Fibroblast of lung (primary cell): ENCODE measurements at regions not wholly inside any gene's neighbourhood (a gene's known extent, or its start where the extent isn't known, plus 50 kb on each side); places are given as distances from the start of the nearest gene placed in this dataset.

Experiments
- DNase-seq, 2 donors: peaks; one replicate each; pipeline versions ENCODE4 v3.0.0 to v3.0.0-alpha.2; 2010; ENCODE audit warnings: low read depth in 2 of 2
- H2AFZ ChIP-seq: 2 replicates; pipeline ENCODE4 v1.5.1; 2012; ENCODE audit warnings: low read length, control low read depth, inconsistent platforms
- H3K27ac ChIP-seq: 2 replicates; pipeline ENCODE4 v1.5.1; 2011; ENCODE audit warnings: low read length, control low read depth; ENCODE audit not compliant: insufficient read depth
- H3K27me3 ChIP-seq: 2 replicates; pipeline ENCODE4 v1.5.1; 2011; ENCODE audit warnings: mild to moderate bottlenecking, low read length; ENCODE audit not compliant: control insufficient read depth, insufficient read depth
- H3K36me3 ChIP-seq: 2 replicates; pipeline ENCODE4 v1.5.1; 2011; ENCODE audit warnings: low read length; ENCODE audit not compliant: control insufficient read depth, insufficient read depth
- H3K4me1 ChIP-seq: 2 replicates; pipeline ENCODE4 v1.5.1; 2011; ENCODE audit warnings: low read length; ENCODE audit not compliant: control insufficient read depth, insufficient read depth; ENCODE audit errors: extremely low read depth
- H3K4me2 ChIP-seq: 2 replicates; pipeline ENCODE4 v1.5.1; 2011; ENCODE audit warnings: low read length, control low read depth; ENCODE audit not compliant: insufficient read depth; ENCODE audit errors: extremely low read depth
- H3K4me3 ChIP-seq, 4 experiments: fragments of 200-600 bp in 1 of 4; sonication (generic) in 1 of 4; replicated peaks in 1 of 4; 2 replicates each; pipeline ENCODE4 v1.5.1; 2011 to 2016; ENCODE audit warnings: low read length in 4 of 4, low read depth in 3 of 4, mild to moderate bottlenecking in 3 of 4, control low read depth in 2 of 4, inconsistent platforms in 1 of 4, mixed read lengths in 1 of 4; ENCODE audit not compliant: insufficient read depth in 1 of 4; ENCODE audit errors: control extremely low read depth in 1 of 4
- H3K79me2 ChIP-seq: 2 replicates; pipeline ENCODE4 v1.5.1; 2012; ENCODE audit warnings: mild to moderate bottlenecking, low read length, inconsistent platforms; ENCODE audit not compliant: control insufficient read depth, insufficient read depth
- H3K9ac ChIP-seq: 2 replicates; pipeline ENCODE4 v1.5.1; 2011; ENCODE audit warnings: mild to moderate bottlenecking, low read length, control low read depth; ENCODE audit not compliant: insufficient read depth
- H3K9me3 ChIP-seq: 2 replicates; pipeline ENCODE4 v1.5.1; 2012; ENCODE audit warnings: low read depth, low read length; ENCODE audit not compliant: control insufficient read depth, insufficient read depth
- H4K20me1 ChIP-seq: 2 replicates; pipeline ENCODE4 v1.5.1; 2011; ENCODE audit warnings: low read length; ENCODE audit not compliant: control insufficient read depth, insufficient read depth; ENCODE audit errors: extremely low read depth
- EZH2 ChIP-seq: IDR thresholded peaks from 2 replicates; pipeline ENCODE4 v1.5.1; 2012; ENCODE audit warnings: low read length, control low read depth, mild to moderate bottlenecking; ENCODE audit errors: missing control alignments
- TF ChIP-seq, protein P1 (sequence below), 2 donors: IDR thresholded peaks in 1 of 2; conservative IDR thresholded peaks in 1 of 2; 1 replicate in 1 of 2; 2 replicates in 1 of 2; pipeline ENCODE4 v1.5.1; 2011 to 2012; ENCODE audit warnings: low read length in 2 of 2, control low read depth in 1 of 2, inconsistent platforms in 1 of 2, low read depth in 1 of 2, mild to moderate bottlenecking in 1 of 2

DNA sequence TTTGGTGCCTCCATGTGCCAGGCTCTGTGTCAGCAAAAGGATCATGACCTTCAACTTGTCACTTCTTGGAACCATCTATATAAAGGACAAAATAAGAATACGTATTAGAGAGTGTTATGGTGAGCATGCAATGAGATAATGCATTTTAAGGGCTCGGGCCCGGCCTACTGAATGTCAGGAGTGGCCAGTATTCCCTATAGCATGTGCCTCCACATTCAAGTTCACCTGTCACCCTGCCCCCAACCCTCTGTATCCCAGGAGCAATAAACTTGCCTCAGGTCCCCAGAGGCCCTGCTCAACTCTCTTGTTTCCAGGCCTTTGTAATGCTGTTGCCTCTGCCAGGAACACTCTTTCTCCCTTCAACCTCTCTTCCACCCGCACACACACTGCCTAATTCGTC is 90.2 kb upstream of the SLC6A11 start:
- Histone ChIP-seq H2AFZ (no peak overlapping the region), H4K20me1 (no peaks in the 10 kb centered on the region), H3K79me2 (no peaks in the 10 kb centered on the region), H3K9ac (no peak overlapping the region), H3K36me3 (no peaks in the 10 kb centered on the region), H3K4me1 (no peaks in the 10 kb centered on the region), H3K4me2 (no peak overlapping the region), H3K27ac (no peak overlapping the region), H3K27me3 (no peaks in the 10 kb centered on the region), H3K9me3 (no peaks in the 10 kb centered on the region), H3K4me3 (no peak overlapping the region)
- no peak for DNase-seq
- TF ChIP-seq, protein P1, sequence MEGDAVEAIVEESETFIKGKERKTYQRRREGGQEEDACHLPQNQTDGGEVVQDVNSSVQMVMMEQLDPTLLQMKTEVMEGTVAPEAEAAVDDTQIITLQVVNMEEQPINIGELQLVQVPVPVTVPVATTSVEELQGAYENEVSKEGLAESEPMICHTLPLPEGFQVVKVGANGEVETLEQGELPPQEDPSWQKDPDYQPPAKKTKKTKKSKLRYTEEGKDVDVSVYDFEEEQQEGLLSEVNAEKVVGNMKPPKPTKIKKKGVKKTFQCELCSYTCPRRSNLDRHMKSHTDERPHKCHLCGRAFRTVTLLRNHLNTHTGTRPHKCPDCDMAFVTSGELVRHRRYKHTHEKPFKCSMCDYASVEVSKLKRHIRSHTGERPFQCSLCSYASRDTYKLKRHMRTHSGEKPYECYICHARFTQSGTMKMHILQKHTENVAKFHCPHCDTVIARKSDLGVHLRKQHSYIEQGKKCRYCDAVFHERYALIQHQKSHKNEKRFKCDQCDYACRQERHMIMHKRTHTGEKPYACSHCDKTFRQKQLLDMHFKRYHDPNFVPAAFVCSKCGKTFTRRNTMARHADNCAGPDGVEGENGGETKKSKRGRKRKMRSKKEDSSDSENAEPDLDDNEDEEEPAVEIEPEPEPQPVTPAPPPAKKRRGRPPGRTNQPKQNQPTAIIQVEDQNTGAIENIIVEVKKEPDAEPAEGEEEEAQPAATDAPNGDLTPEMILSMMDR (conservative IDR thresholded peaks at IDR 0.05 in 1 of 2, IDR thresholded peaks at IDR 0.05 in 1 of 2; ENCODE audit: low read depth in 1 of 2, low read length in 2 of 2): no peak
- no peak for TF ChIP-seq EZH2

DNA sequence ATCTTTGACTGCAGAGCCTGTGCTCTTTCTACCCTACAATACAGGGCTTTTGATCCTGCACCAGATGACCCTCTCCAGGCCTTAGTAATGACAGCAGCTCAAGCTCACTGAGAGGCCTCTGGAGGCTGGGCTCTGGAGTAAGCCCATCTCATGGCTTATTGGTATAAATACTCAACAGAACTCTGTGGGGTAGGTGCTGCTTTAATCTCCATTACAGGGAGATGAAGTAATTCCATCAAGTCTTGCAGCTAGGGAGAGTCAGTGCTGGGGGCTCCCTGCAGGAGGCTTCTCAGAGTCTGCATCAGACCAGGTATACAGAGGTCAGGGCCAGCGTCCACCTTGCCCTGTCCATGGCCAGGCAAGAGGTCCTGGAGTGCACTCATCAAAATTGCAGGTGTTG is 89.2 kb upstream of the SLC6A11 start:
- Histone ChIP-seq H3K27ac (no peak overlapping the region), H3K4me2 (no peak overlapping the region), H4K20me1 (no peaks in the 10 kb centered on the region), H3K4me1 (no peaks in the 10 kb centered on the region), H3K9me3 (no peaks in the 10 kb centered on the region), H3K27me3 (no peaks in the 10 kb centered on the region), H3K79me2 (no peaks in the 10 kb centered on the region), H3K36me3 (no peaks in the 10 kb centered on the region), H2AFZ (no peak overlapping the region), H3K9ac (no peak overlapping the region), H3K4me3 (no peak overlapping the region)
- no peak for DNase-seq
- TF ChIP-seq, protein P1 (conservative IDR thresholded peaks at IDR 0.05 in 1 of 2, IDR thresholded peaks at IDR 0.05 in 1 of 2; ENCODE audit: low read depth in 1 of 2, low read length in 2 of 2): no peak
- TF ChIP-seq EZH2: no peak

DNA sequence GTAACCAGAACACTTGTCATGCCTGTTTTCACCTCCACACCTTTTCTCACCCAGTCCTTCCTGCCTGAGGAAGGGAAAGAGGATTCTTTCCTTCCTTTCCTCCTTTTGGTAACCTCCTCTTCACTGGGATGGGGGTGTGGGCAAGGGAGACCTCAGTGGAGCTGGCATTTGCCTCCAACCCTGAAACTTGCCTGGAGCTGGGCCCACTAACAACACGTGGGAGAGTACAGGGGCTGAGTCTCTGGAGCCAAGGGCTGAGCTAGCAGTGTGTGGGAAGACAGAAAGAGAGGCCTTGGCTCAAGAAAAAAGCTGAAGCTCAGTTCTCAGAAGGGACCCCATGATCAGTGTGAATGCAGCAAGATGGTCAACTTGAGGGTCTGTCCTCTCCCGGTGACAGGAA is 86.6 kb upstream of the SLC6A11 start:
- Histone ChIP-seq H3K27ac (no peak overlapping the region), H3K27me3 (no peaks in the 10 kb centered on the region), H3K4me2 (no peak overlapping the region), H3K9me3 (no peaks in the 10 kb centered on the region), H3K9ac (no peak overlapping the region), H2AFZ (no peak overlapping the region), H3K4me1 (no peaks in the 10 kb centered on the region), H3K4me3 (no peak overlapping the region), H3K79me2 (no peaks in the 10 kb centered on the region), H4K20me1 (no peaks in the 10 kb centered on the region), H3K36me3 (no peaks in the 10 kb centered on the region)
- TF ChIP-seq EZH2: no peak
- TF ChIP-seq, protein P1 (conservative IDR thresholded peaks at IDR 0.05 in 1 of 2, IDR thresholded peaks at IDR 0.05 in 1 of 2; ENCODE audit: low read depth in 1 of 2, low read length in 2 of 2): no peak
- DNase-seq: no peak
